ENCODE measurements at regions not wholly inside any gene's neighbourhood (a gene's known extent, or its start where the extent isn't known, plus 50 kb on each side); places are given as distances from the start of the nearest gene placed in this dataset.

- TF ChIP-seq POLR2A (IDR thresholded peaks at IDR 0.05) (no peak), CTCF (IDR thresholded peaks at IDR 0.05) (no peak)
Measured at GRCh38 chr1:181863736-181864135, 197.8 kb downstream of the ZNF648 start.
